ENCODE measurements at regions not wholly inside any gene's neighbourhood (a gene's known extent, or its start where the extent isn't known, plus 50 kb on each side); places are given as distances from the start of the nearest gene placed in this dataset.

GRCh38 chrX:10070714-10071436, 85.9 kb upstream of the CLCN4 start:
- Histone ChIP-seq H3K4me1 (ENCODE audit: low read depth) (no peaks in the 10 kb centered on the region), H3K36me3 (ENCODE audit: low read depth) (no peaks in the 10 kb centered on the region), H3K4me3 (no peak overlapping the region), H3K9me3 (no peaks in the 10 kb centered on the region)
- intact Hi-C loops (cut with DNase I, micrococcal nuclease) = no loop called here
- ATAC-seq (no peak), DNase-seq (no peak)
- TF ChIP-seq CTCF (IDR thresholded peaks at IDR 0.05) = no peak

- H3K4me3 ChIP-seq = no peak overlapping the region
- H3K36me3 ChIP-seq (ENCODE audit: low read depth) = no peaks in the 10 kb centered on the region
- no peak for DNase-seq
- TF ChIP-seq CTCF (IDR thresholded peaks at IDR 0.05) = no peak
- ATAC-seq = no peak
- no peaks in the 10 kb centered on the region for H3K4me1 ChIP-seq (ENCODE audit: low read depth)
- intact Hi-C loops (cut with DNase I, micrococcal nuclease) = no loop called here
- H3K9me3 ChIP-seq = no peaks in the 10 kb centered on the region
These were observed 85.2 kb upstream of the CLCN4 start for GRCh38 chrX:10071451-10072144.

GRCh38 chrX:10072786-10073568, 83.8 kb upstream of the CLCN4 start:
- Histone ChIP-seq H3K9me3 (no peaks in the 10 kb centered on the region), H3K4me3 (no peak overlapping the region), H3K36me3 (ENCODE audit: low read depth) (no peaks in the 10 kb centered on the region), H3K4me1 (ENCODE audit: low read depth) (no peaks in the 10 kb centered on the region)
- DNase-seq = no peak
- intact Hi-C loops (cut with DNase I, micrococcal nuclease) = no loop called here
- no peak for TF ChIP-seq CTCF (IDR thresholded peaks at IDR 0.05)
- ATAC-seq = no peak

GRCh38 chrX:10073671-10074070, 83.1 kb upstream of the CLCN4 start:
- Histone ChIP-seq H3K9me3 (no peaks in the 10 kb centered on the region), H3K36me3 (ENCODE audit: low read depth) (no peaks in the 10 kb centered on the region), H3K4me1 (ENCODE audit: low read depth) (no peaks in the 10 kb centered on the region), H3K4me3 (no peak overlapping the region)
- TF ChIP-seq CTCF (IDR thresholded peaks at IDR 0.05) = no peak
- no peak for DNase-seq
- intact Hi-C loops (cut with DNase I, micrococcal nuclease) = no loop called here
- no peak for ATAC-seq

- intact Hi-C loops (cut with DNase I, micrococcal nuclease) = no loop called here
- no peaks in the 10 kb centered on the region for H3K36me3 ChIP-seq (ENCODE audit: low read depth)
- TF ChIP-seq CTCF (IDR thresholded peaks at IDR 0.05) = no peak
- DNase-seq (no peak), ATAC-seq (no peak)
- H3K4me3 ChIP-seq = no peak overlapping the region
- H3K4me1 ChIP-seq (ENCODE audit: low read depth) = no peaks in the 10 kb centered on the region
- no peaks in the 10 kb centered on the region for H3K9me3 ChIP-seq
These were observed 82.4 kb upstream of the CLCN4 start for GRCh38 chrX:10074241-10074941.

All from mucosa of descending colon (tissue), 3 donors.